IMR-90 (cell line): ENCODE measurements at regions not wholly inside any gene's neighbourhood (a gene's known extent, or its start where the extent isn't known, plus 50 kb on each side); places are given as distances from the start of the nearest gene placed in this dataset.

Source experiments
- ATAC-seq: fragments of 200-7000 bp; cut with Tn5 transposase; 2 replicates; pipeline ENCODE4 v1.9.1; 2020; ENCODE audit warnings: low read depth, mild to moderate bottlenecking, moderate library complexity
- BruUV-seq: library from RNA; stranded (reverse); fragments of 400-500 nt; replicated peaks from 2 replicates; lab custom pipeline; 2021; lab: Mats Ljungman, UMichigan
- CTCF ChIA-PET: fragments of 300-600 bp; formaldehyde crosslinking; extraction: SDS; loops from one replicate; lab custom pipeline; 2021; ENCODE audit warnings: antibody characterized with exemption; lab: Yijun Ruan, JAX
- POLR2A ChIA-PET: fragments of 300-600 bp; sonication (Branson Sonifier 250); formaldehyde crosslinking; loops from one replicate; lab custom pipeline; 2022; ENCODE audit warnings: antibody characterized with exemption; ENCODE audit not compliant: unreplicated experiment; lab: Charles Lee
- DNase-seq: peaks from one replicate; pipeline ENCODE4 v3.0.0; 2013
- H2AFZ ChIP-seq: replicated peaks from 2 replicates; pipeline ENCODE3; 2013; ENCODE audit warnings: low read length, mild to moderate bottlenecking; ENCODE audit not compliant: poor library complexity
- H2AK5ac ChIP-seq: 2 replicates; pipeline ENCODE4 v1.6.1; 2013; ENCODE audit warnings: low read depth, low read length, inconsistent platforms
- H2AK9ac ChIP-seq: replicated peaks from 2 replicates; pipeline ENCODE3; 2013; ENCODE audit warnings: mild to moderate bottlenecking, low read depth, low read length, moderate library complexity; ENCODE audit not compliant: poor library complexity
- H2BK120ac ChIP-seq: 2 replicates; pipeline ENCODE4 v1.6.1; 2013; ENCODE audit warnings: low read depth, low read length, inconsistent platforms
- H2BK15ac ChIP-seq: 3 replicates; pipeline ENCODE4 v1.6.1; 2013; ENCODE audit warnings: low read depth, low read length, inconsistent platforms
- H2BK20ac ChIP-seq: 2 replicates; pipeline ENCODE4 v1.6.1; 2013; ENCODE audit warnings: low read depth, mild to moderate bottlenecking, inconsistent platforms, low read length, moderate library complexity
- H2BK5ac ChIP-seq: 2 replicates; pipeline ENCODE4 v1.6.1; 2013; ENCODE audit warnings: mild to moderate bottlenecking, low read depth, low read length, inconsistent platforms; ENCODE audit not compliant: poor library complexity, severe bottlenecking
- H3K14ac ChIP-seq: replicated peaks from 2 replicates; pipeline ENCODE4 v1.6.1; 2013; ENCODE audit warnings: low read depth, low read length, inconsistent platforms
- H3K18ac ChIP-seq: 2 replicates; pipeline ENCODE4 v1.6.1; 2013; ENCODE audit warnings: low read depth, low read length, control low read depth
- H3K23ac ChIP-seq: 2 replicates; pipeline ENCODE4 v1.6.1; 2013; ENCODE audit warnings: low read depth, low read length, inconsistent platforms
- H3K27ac ChIP-seq: 2 replicates; pipeline ENCODE4 v1.5.1; 2013; ENCODE audit warnings: mild to moderate bottlenecking, control low read depth, low read length; ENCODE audit not compliant: insufficient read depth
- H3K27me3 ChIP-seq: 2 replicates; pipeline ENCODE4 v1.6.1; 2013; ENCODE audit warnings: low read length; ENCODE audit not compliant: control insufficient read depth, insufficient read depth
- H3K36me3 ChIP-seq: 2 replicates; pipeline ENCODE4 v1.6.1; 2013; ENCODE audit warnings: low read length, mixed read lengths; ENCODE audit not compliant: control insufficient read depth, insufficient read depth
- H3K4ac ChIP-seq: 2 replicates; pipeline ENCODE4 v1.6.1; 2013; ENCODE audit warnings: low read depth, low read length, inconsistent platforms
- H3K4me1 ChIP-seq: 2 replicates; pipeline ENCODE4 v1.6.1; 2013; ENCODE audit warnings: low read length, mixed read lengths; ENCODE audit not compliant: control insufficient read depth, insufficient read depth
- H3K4me2 ChIP-seq: 2 replicates; pipeline ENCODE4 v1.6.1; 2013; ENCODE audit warnings: low read depth, mild to moderate bottlenecking, control low read depth, low read length, moderate library complexity
- H3K4me3 ChIP-seq: 2 replicates; pipeline ENCODE4 v1.5.1; 2013; ENCODE audit warnings: low read depth, mild to moderate bottlenecking, control low read depth, low read length, moderate library complexity; ENCODE audit not compliant: insufficient read depth
- H3K56ac ChIP-seq: 2 replicates; pipeline ENCODE4 v1.6.1; 2013; ENCODE audit warnings: low read length, inconsistent platforms; ENCODE audit not compliant: insufficient read depth; ENCODE audit errors: extremely low read depth
- H3K79me1 ChIP-seq, 2 experiments: 2 replicates each; pipeline ENCODE4 v1.6.1; 2013; ENCODE audit warnings: low read length in 2 of 2, inconsistent platforms in 1 of 2, low read depth in 1 of 2
- H3K9ac ChIP-seq: 2 replicates; pipeline ENCODE4 v1.6.1; 2013; ENCODE audit warnings: low read depth, low read length, control low read depth
- H3K9me1 ChIP-seq: 2 replicates; pipeline ENCODE4 v1.6.1; 2013; ENCODE audit warnings: low read length, inconsistent platforms; ENCODE audit not compliant: insufficient read depth
- H3K9me3 ChIP-seq: 2 replicates; pipeline ENCODE4 v1.6.1; 2013; ENCODE audit warnings: low read length; ENCODE audit not compliant: control insufficient read depth, insufficient read depth
- H4K20me1 ChIP-seq: 2 replicates; pipeline ENCODE4 v1.6.1; 2013; ENCODE audit warnings: low read length, inconsistent platforms; ENCODE audit not compliant: insufficient read depth
- H4K5ac ChIP-seq: 2 replicates; pipeline ENCODE4 v1.6.1; 2013; ENCODE audit warnings: mild to moderate bottlenecking, low read depth, low read length, control low read depth
- H4K8ac ChIP-seq, 2 experiments: 2 replicates each; pipeline ENCODE4 v1.6.1; 2013; ENCODE audit warnings: low read depth in 2 of 2, low read length in 2 of 2, control low read depth in 1 of 2, inconsistent platforms in 1 of 2
- H4K91ac ChIP-seq: 2 replicates; pipeline ENCODE4 v1.6.1; 2013; ENCODE audit warnings: low read depth, low read length, inconsistent platforms; ENCODE audit not compliant: insufficient read depth
- CHD1 ChIP-seq: IDR thresholded peaks from 2 replicates; pipeline ENCODE4 v1.6.1; 2012; ENCODE audit warnings: low read depth, low read length, improper control_type of control experiment
- FOS ChIP-seq: fragments of 150-350 bp; IDR thresholded peaks from 2 replicates; pipeline ENCODE4 v1.6.1; 2016; ENCODE audit warnings: low read depth, low read length
- MAFK ChIP-seq: IDR thresholded peaks from 2 replicates; pipeline ENCODE4 v1.6.1; 2012; ENCODE audit warnings: low read depth, low read length, improper control_type of control experiment
- MAZ ChIP-seq: IDR thresholded peaks from 2 replicates; pipeline ENCODE4 v1.6.1; 2012; ENCODE audit warnings: low read depth, mild to moderate bottlenecking, low read length, improper control_type of control experiment, moderate library complexity, borderline replicate concordance
- NFE2L2 ChIP-seq: fragments of 150-350 bp; IDR thresholded peaks from 2 replicates; pipeline ENCODE4 v1.6.1; 2016; ENCODE audit warnings: low read depth, mild to moderate bottlenecking, low read length
- POLR2A ChIP-seq: IDR thresholded peaks from 2 replicates; pipeline ENCODE4 v1.6.1; 2012; ENCODE audit warnings: mild to moderate bottlenecking, low read depth, low read length
- RAD21 ChIP-seq: IDR thresholded peaks from 2 replicates; pipeline ENCODE4 v1.6.1; 2012; ENCODE audit warnings: low read length, improper control_type of control experiment
- RCOR1 ChIP-seq: IDR thresholded peaks from 2 replicates; pipeline ENCODE4 v1.6.1; 2012; ENCODE audit warnings: mild to moderate bottlenecking, low read length, improper control_type of control experiment; ENCODE audit not compliant: insufficient replicate concordance
- WGBS, 2 experiments: methylation state at CpG; one replicate each; pipeline versions ENCODE4 v1.1.5 to v1.1.7; 2013; ENCODE audit warnings: missing lambda C conversion rate in 2 of 2; ENCODE audit not compliant: insufficient read length in 1 of 2; ENCODE audit errors: extremely low coverage in 2 of 2; 5-methylcytosine and 5-hydroxymethylcytosine counted together
- dilution Hi-C: fragments of 300-500 bp; cut with HindIII; formaldehyde crosslinking; loops from one replicate; pipeline ENCODE4 v1.14.3; 2018; ENCODE audit warnings: low sequenced_read_pairs; ENCODE audit not compliant: unreplicated experiment
- in situ Hi-C: fragments of 300-500 bp; cut with MboI; formaldehyde crosslinking; loops from 3 replicates; pipeline ENCODE4 v1.14.3; 2019; ENCODE audit warnings: low sequenced_read_pairs, inconsistent platforms, mixed read lengths
- intact Hi-C: fragments of 100-400 bp; cut with micrococcal nuclease; formaldehyde crosslinking; loops from 2 replicates; pipeline ENCODE4 v1.10.0; 2022
- TF ChIP-seq, protein P1 (sequence below): fragments of 150-350 bp; IDR thresholded peaks from 2 replicates; pipeline ENCODE4 v1.6.1; 2016; ENCODE audit warnings: low read depth, mild to moderate bottlenecking, low read length, moderate library complexity, borderline replicate concordance
- TF ChIP-seq, protein P2 (sequence below): conservative IDR thresholded peaks from 2 replicates; pipeline ENCODE4 v1.5.1; 2012; ENCODE audit warnings: mild to moderate bottlenecking, low read depth, low read length, improper control_type of control experiment
- TF ChIP-seq, protein P3 (sequence below): fragments of 150-350 bp; IDR thresholded peaks from 2 replicates; pipeline ENCODE4 v1.6.1; 2017; ENCODE audit warnings: mild to moderate bottlenecking, antibody characterized with exemption, low read length, low read depth

DNA sequence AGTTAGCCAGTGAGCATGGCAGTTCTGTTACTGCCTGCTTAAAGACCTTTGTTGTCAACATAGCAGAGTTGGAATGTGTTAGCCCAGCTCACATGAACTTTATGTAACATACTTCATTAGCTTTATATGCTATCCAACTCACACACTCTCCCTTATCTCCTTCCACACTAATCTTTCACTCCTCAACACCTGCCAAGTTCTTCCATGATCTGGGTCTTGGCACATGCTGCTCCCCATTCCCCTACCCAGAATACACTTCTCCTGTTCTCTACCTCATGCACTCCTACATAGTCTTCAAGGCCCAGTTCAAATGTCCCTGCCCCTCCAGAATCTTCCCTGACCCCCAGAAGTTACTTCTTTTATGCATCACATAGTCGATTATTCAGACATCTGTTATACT, 179.3 kb downstream of the KATNAL1 start:
- no CpG with 5 or more reads among the region's 1 CpG for WGBS, 2 experiments
- Histone ChIP-seq H3K9ac (no peak overlapping the region), H4K5ac (no peak overlapping the region), H2AFZ (no peak overlapping the region), H2BK5ac (no peak overlapping the region), H3K18ac (no peak overlapping the region), H4K91ac (no peak overlapping the region), H3K4me1 (peaks cover 12% of the 10 kb centered on the region), H3K9me3 (no peaks in the 10 kb centered on the region), H3K9me1 (0 out of 2 replicates have a peak, but pooled peaks cover 3% of the 10 kb centered on the region), H3K4ac (no peak overlapping the region), H4K20me1 (no peaks in the 10 kb centered on the region), H4K8ac (no peak overlapping the region), H3K79me1 (no peaks in the 10 kb centered on the region), H2BK20ac (no peak overlapping the region), H3K27ac (no peak overlapping the region), H2BK15ac (no peak overlapping the region), H3K36me3 (no peaks in the 10 kb centered on the region), H2BK120ac (no peak overlapping the region), H3K14ac (no peak overlapping the region), H3K27me3 (no peaks in the 10 kb centered on the region), H2AK9ac (no peak overlapping the region), H3K23ac (no peak overlapping the region), H3K4me2 (no peak overlapping the region), H2AK5ac (no peak overlapping the region), H3K4me3 (no peak overlapping the region), H3K56ac (no peak overlapping the region)
- ChIA-PET POLR2A (no interaction called here), CTCF (no interaction called here)
- intact Hi-C loops (no loop called here), in situ Hi-C loops (loop anchor here (25.0 kb wide), 1 partner anchor 909 kb away; no protein-coding TSS in a partner anchor), dilution Hi-C loops (no loop called here)
- BruUV-seq: no TSS peak
- DNase-seq (no peak), ATAC-seq (no peak)
- TF ChIP-seq, protein P1, sequence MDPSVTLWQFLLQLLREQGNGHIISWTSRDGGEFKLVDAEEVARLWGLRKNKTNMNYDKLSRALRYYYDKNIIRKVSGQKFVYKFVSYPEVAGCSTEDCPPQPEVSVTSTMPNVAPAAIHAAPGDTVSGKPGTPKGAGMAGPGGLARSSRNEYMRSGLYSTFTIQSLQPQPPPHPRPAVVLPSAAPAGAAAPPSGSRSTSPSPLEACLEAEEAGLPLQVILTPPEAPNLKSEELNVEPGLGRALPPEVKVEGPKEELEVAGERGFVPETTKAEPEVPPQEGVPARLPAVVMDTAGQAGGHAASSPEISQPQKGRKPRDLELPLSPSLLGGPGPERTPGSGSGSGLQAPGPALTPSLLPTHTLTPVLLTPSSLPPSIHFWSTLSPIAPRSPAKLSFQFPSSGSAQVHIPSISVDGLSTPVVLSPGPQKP: no peak
- TF ChIP-seq RAD21 (no peak), POLR2A (no peak), RCOR1 (no peak), MAZ (no peak), MAFK (no peak), FOS (no peak), CHD1 (no peak), NFE2L2 (no peak)
- TF ChIP-seq, protein P2, sequence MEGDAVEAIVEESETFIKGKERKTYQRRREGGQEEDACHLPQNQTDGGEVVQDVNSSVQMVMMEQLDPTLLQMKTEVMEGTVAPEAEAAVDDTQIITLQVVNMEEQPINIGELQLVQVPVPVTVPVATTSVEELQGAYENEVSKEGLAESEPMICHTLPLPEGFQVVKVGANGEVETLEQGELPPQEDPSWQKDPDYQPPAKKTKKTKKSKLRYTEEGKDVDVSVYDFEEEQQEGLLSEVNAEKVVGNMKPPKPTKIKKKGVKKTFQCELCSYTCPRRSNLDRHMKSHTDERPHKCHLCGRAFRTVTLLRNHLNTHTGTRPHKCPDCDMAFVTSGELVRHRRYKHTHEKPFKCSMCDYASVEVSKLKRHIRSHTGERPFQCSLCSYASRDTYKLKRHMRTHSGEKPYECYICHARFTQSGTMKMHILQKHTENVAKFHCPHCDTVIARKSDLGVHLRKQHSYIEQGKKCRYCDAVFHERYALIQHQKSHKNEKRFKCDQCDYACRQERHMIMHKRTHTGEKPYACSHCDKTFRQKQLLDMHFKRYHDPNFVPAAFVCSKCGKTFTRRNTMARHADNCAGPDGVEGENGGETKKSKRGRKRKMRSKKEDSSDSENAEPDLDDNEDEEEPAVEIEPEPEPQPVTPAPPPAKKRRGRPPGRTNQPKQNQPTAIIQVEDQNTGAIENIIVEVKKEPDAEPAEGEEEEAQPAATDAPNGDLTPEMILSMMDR: no peak
- TF ChIP-seq, protein P3, sequence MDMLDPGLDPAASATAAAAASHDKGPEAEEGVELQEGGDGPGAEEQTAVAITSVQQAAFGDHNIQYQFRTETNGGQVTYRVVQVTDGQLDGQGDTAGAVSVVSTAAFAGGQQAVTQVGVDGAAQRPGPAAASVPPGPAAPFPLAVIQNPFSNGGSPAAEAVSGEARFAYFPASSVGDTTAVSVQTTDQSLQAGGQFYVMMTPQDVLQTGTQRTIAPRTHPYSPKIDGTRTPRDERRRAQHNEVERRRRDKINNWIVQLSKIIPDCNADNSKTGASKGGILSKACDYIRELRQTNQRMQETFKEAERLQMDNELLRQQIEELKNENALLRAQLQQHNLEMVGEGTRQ: no peak
